NCI-H128 (cell line): ENCODE measurements at regions not wholly inside any gene's neighbourhood (a gene's known extent, or its start where the extent isn't known, plus 50 kb on each side); places are given as distances from the start of the nearest gene placed in this dataset.

Experiments used
- DNase-seq: peaks from one replicate; lab custom pipeline; 2025; ENCODE audit not compliant: unreplicated experiment; lab: John Stamatoyannopoulos, UW

DNA sequence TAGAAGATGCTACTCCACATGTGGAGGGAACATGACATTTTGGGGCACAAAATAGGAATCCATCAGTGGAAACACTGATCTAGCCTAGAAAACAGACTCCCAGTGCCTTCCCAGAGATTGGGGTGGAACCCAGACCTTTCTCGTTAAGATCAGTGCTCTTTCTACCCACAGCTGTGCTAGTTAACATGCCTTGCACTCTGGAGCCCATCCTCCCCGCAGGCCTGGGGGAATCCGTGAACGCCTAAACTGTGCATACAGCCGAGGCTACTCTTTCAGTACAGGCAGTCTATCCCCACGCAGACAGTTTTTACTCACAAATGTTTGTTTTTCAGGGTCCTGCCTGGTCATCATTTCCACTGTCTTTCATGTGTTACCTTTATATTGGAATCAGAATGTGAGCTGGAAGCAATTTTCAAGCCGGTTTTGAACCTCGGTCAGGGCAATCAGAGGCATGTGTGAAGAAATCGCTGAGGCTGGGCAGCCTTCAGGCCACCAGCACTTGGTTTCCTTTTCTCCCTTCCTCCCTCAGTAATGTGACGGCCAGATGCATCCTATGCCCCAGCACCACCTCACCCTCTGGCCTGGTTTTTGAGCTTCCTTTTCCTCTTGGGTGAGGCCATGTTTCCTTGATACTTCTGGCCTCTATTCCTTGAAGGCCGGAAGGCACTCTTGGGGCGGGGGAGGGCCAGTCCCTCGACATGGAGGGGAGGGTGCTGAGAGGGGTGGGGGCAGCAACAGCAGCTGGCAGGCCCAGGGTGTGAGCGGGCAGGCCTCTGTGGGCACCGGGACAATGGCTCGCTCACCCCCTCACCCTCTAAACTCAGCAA lies 123.6 kb upstream of the GALNT15 start:
- no peak for DNase-seq

DNA sequence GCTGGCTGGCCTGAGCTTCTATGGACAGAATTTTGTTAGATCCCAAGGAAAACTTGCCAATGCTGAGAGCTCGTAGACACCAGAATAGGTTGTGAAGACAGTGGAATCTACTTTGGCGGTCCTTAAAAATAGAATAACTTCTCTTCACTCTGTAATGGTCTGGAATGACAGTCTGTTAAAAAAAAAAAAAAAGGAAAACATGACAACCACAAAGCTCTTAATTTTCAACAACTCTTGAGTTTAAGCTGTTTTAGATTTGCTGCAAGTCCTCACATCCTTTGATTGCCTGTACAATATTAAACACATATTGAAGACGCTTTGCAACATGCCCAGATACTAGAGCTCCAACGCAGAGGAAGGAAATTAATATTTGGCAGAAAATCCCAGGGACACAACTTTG lies 122.8 kb upstream of the GALNT15 start:
- no peak for DNase-seq

DNA sequence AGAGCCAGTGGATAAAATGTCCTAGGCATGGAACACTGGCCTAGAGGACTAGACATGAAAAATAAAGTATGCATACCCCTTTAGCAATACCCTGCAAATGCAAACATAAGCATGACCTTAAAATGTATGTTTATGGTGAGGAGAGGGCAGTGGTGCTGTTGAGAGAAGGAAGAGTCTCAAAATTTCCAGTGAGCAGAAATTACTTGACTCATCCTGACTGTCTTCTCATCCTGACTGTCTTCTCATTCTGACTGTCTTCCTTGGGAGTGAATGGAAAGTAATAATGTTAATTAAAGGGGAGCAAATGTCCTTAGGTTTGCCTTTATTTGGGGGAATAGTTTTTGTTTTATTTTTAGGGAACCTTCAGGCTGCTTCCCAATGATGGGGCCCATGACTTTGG lies 121.5 kb upstream of the GALNT15 start:
- DNase-seq: no peak

DNA sequence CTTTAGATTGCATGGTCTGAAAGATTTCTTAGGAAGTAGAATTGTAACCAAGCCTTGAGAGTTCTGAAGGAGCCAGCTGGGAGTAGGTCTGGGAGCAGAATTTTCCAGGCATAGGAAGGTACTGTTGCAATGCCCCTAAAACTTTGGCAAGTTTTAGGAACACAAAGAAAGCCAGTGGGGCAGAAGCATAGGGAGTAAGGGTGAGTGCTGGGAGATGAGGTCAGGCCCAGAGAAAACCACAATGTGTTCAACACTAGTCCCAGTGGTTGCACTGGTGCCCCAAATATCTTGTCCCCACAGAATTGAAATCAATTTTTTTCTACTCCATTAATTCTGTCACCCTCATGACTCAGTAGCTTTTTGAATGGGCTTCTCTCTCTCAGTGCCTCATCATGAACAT lies 120.7 kb upstream of the GALNT15 start:
- no peak for DNase-seq

DNA sequence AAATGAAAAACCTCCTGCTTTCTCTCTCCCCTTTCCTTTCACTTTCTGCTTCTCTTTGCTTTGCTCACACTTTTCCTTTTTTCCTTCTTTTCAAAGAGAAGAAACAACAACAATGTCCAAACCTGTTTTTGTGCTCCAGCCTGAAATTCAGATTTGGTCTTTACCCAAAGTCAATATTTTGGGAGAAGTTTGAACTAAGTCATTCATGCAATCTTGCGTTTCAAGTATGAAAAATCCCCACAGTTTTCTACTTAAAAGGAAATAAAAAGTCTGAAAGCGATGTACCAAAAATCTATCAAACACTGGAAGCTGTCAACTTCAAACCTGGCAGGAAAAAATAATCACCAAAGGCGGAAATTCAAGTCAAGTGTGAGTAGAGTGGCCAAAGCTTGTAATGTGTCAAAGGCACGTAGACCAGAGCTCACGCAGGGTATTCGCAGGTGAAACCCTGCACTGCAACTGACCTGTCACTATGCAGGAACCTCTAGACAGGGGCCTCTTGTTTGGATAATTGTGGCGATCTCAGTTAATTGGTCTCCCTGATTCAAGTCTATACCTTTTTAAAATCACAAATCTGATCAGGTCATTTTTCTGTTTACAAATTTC lies 118.8 kb upstream of the GALNT15 start:
- no peak for DNase-seq

DNA sequence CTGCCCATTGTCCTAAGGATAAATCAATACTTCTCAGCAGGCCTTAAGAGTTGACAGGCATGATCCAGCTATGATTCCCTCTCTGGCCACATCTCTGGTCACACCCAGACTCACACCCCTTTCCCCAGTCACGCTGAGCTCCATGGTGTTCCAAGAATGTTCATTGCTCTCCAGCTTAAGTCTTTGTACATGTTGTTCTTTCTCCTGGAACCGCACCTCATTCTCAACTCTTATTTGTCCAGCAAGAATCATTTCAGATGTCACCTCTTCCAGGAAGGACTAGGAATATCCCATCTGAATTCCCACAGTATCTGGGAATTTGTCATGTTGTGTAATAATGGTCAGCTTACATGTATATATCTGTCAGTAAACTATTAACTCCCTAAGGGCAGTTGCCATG lies 118.3 kb upstream of the GALNT15 start:
- no peak for DNase-seq

DNA sequence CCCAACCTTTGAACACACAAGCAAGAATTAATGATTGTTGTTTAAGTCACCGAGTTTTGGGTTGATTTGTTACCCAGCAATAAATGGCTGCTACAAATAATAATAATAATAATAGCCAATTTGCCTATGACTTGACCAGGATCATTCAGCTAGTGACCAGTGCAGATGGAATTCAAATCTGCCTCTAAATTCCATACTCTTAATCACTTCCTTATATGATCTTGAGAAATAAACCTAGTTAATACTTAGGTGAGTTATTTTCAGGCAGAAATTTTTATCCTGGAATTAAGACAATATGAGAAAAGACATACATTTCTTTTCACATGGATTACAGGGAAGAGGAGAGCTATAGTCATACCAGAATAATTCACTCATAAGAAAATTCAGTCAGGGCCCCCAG lies 116.0 kb upstream of the GALNT15 start:
- DNase-seq: no peak

DNA sequence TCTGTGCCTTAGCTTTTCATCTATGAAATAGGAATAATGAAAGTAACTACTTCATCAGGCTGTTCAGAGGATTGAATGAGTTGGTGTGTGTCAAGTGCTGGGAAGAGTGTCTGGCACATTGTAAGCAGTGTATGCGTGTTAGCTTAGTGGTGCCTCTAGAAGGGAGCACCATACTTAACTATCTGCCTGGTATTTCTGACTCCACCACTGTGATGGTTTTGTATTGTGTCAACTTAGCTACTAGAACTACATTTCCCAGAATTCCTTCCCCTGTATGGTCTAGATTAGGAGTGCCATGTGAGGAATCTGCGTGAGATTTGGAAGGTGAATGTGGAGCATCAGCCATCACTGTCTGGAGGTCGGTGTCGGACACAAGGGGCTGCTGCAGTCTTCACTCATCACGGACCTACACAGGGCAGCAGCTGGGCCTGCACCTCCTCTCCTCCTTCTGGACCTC lies 115.4 kb upstream of the GALNT15 start:
- no peak for DNase-seq

DNA sequence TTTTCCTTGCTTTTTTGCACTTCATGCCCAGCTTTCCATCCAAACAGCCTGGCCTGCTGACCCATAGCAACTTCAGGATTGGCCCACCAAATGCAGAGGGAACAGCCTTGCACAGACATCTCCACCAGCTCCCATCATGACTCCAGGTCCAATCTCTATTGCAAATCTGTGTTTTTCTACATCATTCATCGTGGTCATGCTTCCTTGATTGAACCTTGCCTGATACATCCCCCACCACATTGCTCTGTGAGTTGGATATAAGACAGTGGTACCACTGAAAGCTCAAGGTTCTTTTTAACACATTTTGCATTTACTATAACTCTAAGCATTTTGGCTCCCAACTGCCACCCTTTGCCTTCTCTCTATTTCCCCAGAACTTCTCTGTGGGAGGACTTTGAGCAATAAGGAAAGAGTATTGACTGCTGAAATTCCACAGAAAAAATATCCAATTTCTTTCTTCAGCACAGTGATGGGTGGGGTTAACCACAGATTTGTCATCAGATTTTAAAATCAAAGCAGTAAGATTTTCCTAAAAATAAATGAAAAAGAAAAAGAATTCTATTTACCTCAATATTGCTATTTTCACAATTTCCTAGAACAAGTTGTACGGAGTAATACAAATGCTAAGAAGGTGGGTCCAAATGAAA lies 114.6 kb upstream of the GALNT15 start:
- no peak for DNase-seq

DNA sequence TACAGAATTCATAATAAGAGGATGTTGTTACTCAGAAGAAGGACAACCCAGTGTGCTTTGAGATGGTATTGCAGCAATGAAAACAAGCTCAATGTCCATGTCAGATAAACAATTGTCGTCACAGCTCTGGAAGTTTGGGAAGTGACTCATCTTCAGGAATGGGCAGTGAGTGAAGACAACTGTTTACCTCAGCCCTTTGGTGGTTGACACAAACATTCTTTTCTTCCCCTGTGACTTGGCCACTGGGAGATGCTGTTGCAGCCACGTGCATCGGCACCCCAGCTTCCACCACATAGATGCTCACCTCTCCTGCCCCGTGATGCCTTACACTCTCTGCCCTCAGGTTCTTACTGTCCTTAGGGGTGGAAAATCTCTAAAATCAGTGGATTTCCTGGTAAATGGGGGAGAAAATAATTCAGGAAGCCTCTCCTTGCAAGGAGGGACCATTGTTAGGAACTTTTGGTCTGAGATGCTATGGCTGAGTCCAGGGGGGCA lies 114.1 kb upstream of the GALNT15 start:
- no peak for DNase-seq

DNA sequence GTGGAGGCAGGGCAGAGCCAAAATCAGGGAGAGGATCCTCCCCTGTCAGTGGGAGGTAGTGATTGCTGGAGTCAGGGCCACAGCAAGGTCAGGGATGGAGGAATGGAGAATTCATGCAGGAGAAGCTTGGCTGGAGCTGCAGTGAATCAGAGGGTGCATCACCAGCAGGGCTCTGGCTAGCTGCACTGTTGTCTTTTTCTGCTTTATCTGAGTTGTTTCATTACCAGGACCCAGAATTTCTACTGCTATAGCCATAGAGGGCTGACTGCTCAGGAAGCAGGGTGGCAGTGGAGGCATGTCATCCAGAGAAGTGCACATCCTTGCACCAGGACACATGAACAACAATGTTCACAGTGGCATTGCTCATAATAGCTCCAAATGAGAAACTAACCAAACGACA lies 113.5 kb upstream of the GALNT15 start:
- no peak for DNase-seq

DNA sequence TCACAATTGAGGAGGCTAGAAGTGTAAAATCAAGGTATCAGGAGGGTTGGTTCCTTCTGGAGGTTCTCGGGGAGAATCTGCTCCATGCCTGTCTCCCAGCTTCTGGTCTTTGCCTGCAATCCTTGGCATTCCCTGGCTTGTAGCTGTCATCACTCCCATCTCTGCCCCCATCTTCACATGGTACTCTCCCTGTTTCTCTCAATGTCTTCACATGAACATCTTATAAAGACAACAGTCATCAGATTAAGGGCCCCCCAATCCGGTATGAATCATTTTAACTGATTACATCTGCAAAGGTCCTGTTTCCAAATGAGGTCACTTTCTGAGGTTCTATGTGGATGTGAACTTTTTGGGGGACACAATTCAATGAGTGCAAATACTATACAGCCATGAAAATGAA lies 113.0 kb upstream of the GALNT15 start:
- no peak for DNase-seq

DNA sequence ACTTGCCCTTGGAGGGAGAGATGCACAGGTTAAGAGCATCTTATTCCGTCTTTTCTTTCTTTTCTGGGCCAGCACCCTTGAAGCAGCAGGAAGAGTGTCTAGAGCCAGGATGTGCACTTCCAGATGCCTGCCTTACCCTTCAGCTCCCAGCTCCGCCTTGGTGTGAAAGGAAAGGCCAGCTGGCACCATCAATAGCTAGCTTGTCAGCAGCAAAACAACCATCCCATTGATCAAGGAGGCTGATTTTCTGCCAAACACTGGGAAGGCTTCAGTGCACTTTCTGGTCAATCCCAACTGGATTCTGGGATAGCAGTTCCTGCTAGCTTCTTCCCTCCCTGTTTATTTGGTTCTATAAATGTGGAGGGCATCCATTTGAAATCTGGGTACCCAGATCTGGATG lies 110.9 kb upstream of the GALNT15 start:
- DNase-seq: no peak

DNA sequence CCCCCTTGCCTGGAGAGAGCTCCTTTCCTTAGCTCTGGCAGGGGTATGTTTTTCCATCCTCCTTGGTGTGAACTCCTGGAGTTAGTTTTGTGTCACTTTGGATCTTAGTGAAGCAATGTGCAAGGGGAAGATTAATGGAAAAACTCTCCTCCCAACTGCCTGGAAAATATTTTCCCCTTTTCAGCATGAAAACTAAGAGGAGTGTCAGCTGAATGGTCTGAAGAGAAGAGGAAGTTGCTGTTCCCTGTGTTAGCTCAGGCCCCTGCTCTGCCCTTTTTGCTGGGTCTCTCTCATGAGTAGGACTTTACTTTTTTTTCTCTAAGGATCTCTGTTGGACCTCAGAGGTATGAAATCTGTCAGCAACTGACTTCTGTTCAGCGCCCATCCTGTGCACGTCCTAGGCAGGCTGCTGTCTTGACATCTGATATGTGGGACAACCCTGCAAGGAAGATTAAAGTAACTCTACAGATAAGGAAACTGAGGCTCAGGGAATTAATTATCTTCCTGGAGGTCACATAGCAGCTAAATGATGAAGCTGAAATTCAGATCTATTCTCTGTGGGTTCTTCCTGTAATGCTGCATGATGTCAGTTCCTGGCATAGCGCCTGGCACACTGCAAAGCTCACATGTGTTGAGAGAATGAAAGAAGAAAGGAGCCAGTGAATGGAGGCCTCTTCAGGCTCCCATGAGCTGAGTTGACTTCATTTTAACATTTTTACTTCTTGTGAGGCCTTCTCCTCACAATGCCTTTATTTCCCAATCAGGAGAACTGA lies 109.7 kb upstream of the GALNT15 start:
- no peak for DNase-seq

DNA sequence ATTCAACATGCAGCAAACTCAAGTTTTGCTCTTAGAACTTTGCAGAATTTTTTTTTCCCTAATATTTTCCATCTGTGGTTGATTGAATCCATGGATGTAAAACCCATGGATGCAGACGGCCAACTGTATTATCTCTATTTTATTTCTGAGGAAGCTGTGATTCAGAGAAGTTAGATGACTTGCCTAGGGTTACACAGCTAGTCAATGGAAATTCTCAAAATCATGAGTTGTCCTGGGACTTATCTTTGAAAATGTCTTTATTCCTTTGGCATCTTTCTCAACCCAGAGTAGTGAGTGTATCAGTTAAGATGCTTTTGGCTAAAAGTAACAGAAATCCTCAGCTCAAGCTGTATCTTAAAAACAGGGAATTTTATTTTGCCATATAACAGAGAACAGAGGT lies 107.9 kb upstream of the GALNT15 start:
- DNase-seq: no peak

DNA sequence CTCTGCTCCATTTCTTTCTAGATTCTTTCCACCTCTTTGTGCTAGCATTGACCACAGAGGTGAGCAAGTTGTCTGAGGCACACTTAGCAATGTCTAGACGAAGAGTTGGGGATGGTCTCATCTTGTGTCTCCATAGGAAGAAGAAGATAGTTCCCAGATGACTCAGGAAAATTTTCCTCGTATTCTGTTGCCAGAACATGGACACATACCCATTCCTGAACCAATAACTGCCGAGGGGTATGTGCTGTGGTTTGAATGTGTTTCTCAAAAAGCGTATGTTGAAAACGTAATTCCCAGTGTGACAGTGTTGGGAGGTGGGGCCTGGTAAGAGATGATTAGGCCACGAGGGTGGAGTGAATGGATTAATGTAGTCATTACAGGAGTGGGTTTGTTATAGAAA lies 107.5 kb upstream of the GALNT15 start:
- DNase-seq: no peak

DNA sequence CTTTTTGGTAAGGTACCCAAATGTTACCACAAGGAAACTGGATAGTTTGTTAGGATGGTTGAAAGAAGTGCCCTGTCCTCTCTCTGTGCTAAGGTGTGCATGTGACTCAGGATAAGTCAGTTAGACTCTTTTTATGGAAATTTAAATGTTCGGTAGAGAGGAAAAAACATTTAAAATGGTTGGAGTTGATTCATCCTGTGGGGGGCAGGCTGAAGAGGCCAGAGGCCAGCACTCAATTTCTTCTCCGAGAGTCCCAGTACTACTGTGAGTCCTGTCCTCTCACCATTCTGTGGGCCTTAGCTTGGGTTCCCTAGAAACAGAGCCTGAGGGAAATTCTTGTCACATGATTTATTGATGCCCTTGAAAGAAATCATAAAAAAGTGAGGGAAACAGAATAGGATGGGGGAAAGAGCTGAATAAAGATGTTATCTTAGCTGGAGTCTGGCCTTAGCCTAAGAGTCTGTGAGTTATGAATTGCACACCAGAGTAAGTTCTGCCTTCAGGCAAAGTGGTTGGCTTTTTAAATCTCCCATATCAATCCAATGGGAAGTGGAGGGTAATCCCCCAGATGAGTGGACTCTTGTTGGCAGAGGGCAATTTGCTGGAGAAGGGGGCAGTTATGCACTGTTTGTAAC lies 106.5 kb upstream of the GALNT15 start:
- DNase-seq: no peak

DNA sequence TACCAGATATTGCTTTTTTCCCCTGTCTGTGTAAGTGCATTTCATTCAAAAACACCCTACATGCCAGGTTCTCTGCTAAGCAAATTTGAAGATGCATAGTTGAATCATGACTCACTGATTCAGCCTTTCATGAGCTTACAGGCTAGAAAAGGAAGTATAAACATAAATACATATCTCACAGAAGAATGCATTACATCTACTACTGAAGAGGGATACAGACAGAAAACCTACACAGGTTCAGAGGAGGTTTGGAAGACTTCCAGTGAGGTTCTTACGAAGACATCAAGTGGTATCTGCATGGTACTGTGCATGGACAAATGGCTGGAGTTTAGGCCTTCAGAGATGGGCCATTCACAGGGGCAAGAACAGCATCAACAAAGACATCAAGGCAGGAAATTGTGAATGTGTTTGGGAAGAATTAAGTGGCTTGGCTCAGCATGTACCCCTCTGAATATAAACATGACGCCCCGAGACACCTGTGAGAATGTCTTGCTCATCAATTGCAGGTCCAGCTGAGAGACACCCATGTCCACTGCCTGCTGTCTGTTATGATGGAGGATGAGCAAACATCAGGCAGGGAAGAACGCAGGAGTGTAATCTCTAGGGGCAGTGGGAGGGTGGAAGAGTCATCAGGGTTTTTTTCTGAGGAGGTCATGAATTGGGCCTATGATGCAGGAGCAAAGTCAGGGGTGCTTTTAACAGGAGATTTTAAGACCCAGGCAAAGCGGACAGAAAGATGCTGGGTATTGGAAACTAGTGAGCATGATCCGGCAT lies 105.1 kb upstream of the GALNT15 start:
- DNase-seq: no peak

DNA sequence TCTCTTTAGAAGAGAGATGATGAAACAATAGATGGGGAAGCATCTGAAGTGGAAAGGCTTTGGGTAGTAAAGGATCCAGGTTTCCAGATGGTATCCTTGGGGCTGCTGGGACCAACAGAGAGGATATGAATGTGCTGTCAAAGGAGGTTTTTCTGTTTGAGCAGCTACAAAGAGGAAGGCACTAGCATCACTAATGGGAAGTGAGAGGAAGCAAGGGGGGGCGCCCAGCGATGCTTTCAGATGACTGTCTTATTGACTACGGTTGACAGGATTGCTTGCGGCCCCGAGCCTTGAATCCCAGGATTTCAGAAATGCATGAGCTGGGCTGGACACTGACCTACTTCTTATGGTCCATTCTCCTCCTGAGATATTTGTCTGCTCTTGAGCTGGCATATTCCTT lies 103.8 kb upstream of the GALNT15 start:
- no peak for DNase-seq

DNA sequence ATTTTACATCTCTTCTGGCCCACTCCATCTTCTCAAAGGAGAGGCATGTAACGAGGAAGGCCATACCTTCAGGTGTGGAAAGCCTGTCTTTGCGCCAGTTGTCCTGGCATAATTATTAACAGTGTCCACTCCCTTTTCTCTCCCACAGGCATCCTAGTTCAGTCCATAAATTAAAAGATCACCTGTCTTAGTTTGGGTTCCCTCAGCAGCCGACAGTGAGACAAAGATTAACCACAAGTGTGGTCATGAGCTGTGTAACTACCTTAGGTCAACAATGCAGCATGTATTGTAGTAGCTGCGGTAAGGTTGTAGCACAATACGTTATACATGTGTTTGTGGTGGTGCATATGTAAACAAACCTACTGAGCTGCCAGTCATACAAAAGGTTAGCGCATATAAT lies 103.3 kb upstream of the GALNT15 start:
- no peak for DNase-seq
